Naive thymus-derived CD4-positive, alpha-beta T cell (primary cell): ENCODE measurements at regions not wholly inside any gene's neighbourhood (a gene's known extent, or its start where the extent isn't known, plus 50 kb on each side); places are given as distances from the start of the nearest gene placed in this dataset.
"Not testable (repeated sequence)": the region's sequence is repeated elsewhere in the genome, so short reads cannot be mapped to it uniquely, and the experiment has no call there.

Experiments used
- ATAC-seq: fragments of 150-1000 bp; cut with Tn5 transposase; 2 replicates; pipeline ENCODE4 v1.10.0; 2021; ENCODE audit warnings: mild to moderate bottlenecking, moderate library complexity
- CTCF ChIA-PET: fragments of 350-600 bp; sonication (Branson Sonifier 250); formaldehyde crosslinking; loops from one replicate; lab custom pipeline; 2021; ENCODE audit warnings: antibody characterized with exemption; lab: Charles Lee
- POLR2A ChIA-PET: fragments of 350-600 bp; sonication (Branson Sonifier 250); formaldehyde crosslinking; loops from one replicate; lab custom pipeline; 2021; ENCODE audit warnings: antibody characterized with exemption, inconsistent platforms; lab: Charles Lee
- DNase-seq, 9 donors: peaks; one replicate each; pipeline versions ENCODE4 v3.0.0 to v3.0.0-alpha.2; 2020 to 2022; ENCODE audit warnings: mixed read lengths in 1 of 9
- H3K27ac ChIP-seq: one replicate; pipeline ENCODE4 v1.7.0; 2013; ENCODE audit warnings: mild to moderate bottlenecking, low read depth, low read length, moderate library complexity
- H3K27me3 ChIP-seq, 2 donors: one replicate each; pipeline ENCODE4 v1.7.0; 2013; ENCODE audit warnings: low read length in 2 of 2, mild to moderate bottlenecking in 2 of 2, moderate library complexity in 2 of 2; ENCODE audit not compliant: control insufficient read depth in 2 of 2, insufficient read depth in 2 of 2
- H3K36me3 ChIP-seq, 3 experiments: 1 replicate in 2 of 3; 2 replicates in 1 of 3; pipeline ENCODE4 v1.7.0; 2013; ENCODE audit warnings: low read length in 3 of 3, mild to moderate bottlenecking in 3 of 3, moderate library complexity in 1 of 3; ENCODE audit not compliant: insufficient read depth in 3 of 3, control insufficient read depth in 2 of 3
- H3K4me1 ChIP-seq, 2 donors: one replicate each; pipeline ENCODE4 v1.7.0; 2013; ENCODE audit warnings: low read length in 2 of 2, mild to moderate bottlenecking in 2 of 2, moderate library complexity in 1 of 2; ENCODE audit not compliant: control insufficient read depth in 2 of 2, insufficient read depth in 2 of 2
- H3K4me3 ChIP-seq: 2 replicates; pipeline ENCODE4 v1.7.0; 2013; ENCODE audit warnings: mild to moderate bottlenecking, low read length
- H3K9me3 ChIP-seq, 3 experiments: 1 replicate in 2 of 3; 2 replicates in 1 of 3; pipeline ENCODE4 v1.7.0; 2013; ENCODE audit warnings: low read length in 3 of 3; ENCODE audit not compliant: control insufficient read depth in 2 of 3
- H3K27ac Mint-ChIP-seq, 9 donors: one replicate each; pipeline ENCODE4 v1.8.0; 2020 to 2022; ENCODE audit warnings: mixed read lengths in 9 of 9, mild to moderate bottlenecking in 8 of 9, moderate library complexity in 5 of 9, inconsistent platforms in 2 of 9
- H3K27me3 Mint-ChIP-seq, 5 donors: one replicate each; pipeline ENCODE4 v1.8.0; 2021 to 2022; ENCODE audit warnings: mixed read lengths in 5 of 5, mild to moderate bottlenecking in 1 of 5
- H3K36me3 Mint-ChIP-seq, 5 donors: one replicate each; pipeline ENCODE4 v1.8.0; 2020 to 2022; ENCODE audit warnings: mixed read lengths in 5 of 5, mild to moderate bottlenecking in 3 of 5, inconsistent platforms in 1 of 5
- H3K4me1 Mint-ChIP-seq, 7 donors: one replicate each; pipeline ENCODE4 v1.8.0; 2020 to 2022; ENCODE audit warnings: mixed read lengths in 7 of 7, mild to moderate bottlenecking in 3 of 7, inconsistent platforms in 1 of 7
- H3K4me3 Mint-ChIP-seq, 10 donors: one replicate each; pipeline ENCODE4 v1.8.0; 2020 to 2022; ENCODE audit warnings: mild to moderate bottlenecking in 10 of 10, mixed read lengths in 10 of 10, moderate library complexity in 6 of 10, inconsistent platforms in 2 of 10
- H3K9me3 Mint-ChIP-seq, 11 donors: one replicate each; pipeline ENCODE4 v1.8.0; 2020 to 2022; ENCODE audit warnings: mixed read lengths in 11 of 11, mild to moderate bottlenecking in 4 of 11, inconsistent platforms in 1 of 11, moderate library complexity in 1 of 11
- intact Hi-C, 2 donors: fragments of 100-400 bp; cut with micrococcal nuclease; formaldehyde crosslinking; loops; one replicate each; pipeline ENCODE4 v1.15.1; 2023

- Mint-ChIP-seq H3K27me3 (no peaks in the 10 kb centered on the region), H3K27ac (no peak overlapping the region), H3K4me1 (no peaks in the 10 kb centered on the region), H3K36me3 (no peaks in the 10 kb centered on the region), H3K4me3 (no peak overlapping the region), H3K9me3 (peaks cover 0 to 4% (median 0%) of the 10 kb centered on the region in 11 donors)
- Histone ChIP-seq H3K36me3 (no peaks in the 10 kb centered on the region), H3K27me3 (no peaks in the 10 kb centered on the region), H3K27ac (no peak overlapping the region), H3K9me3 (no peaks in the 10 kb centered on the region), H3K4me3 (no peak overlapping the region), H3K4me1 (no peaks in the 10 kb centered on the region)
- DNase-seq (no peak), ATAC-seq (no peak)
- ChIA-PET CTCF (no interaction called here), POLR2A (no interaction called here)
- intact Hi-C loops = no loop called here
Measured at GRCh38 chr2:192559587-192559986, 364.9 kb upstream of the TMEFF2 start.

GRCh38 chr2:192558637-192559036 is 363.9 kb upstream of the TMEFF2 start:
- Histone ChIP-seq H3K9me3 (no peaks in the 10 kb centered on the region), H3K27ac (no peak overlapping the region), H3K4me1 (no peaks in the 10 kb centered on the region), H3K27me3 (no peaks in the 10 kb centered on the region), H3K4me3 (no peak overlapping the region), H3K36me3 (no peaks in the 10 kb centered on the region)
- Mint-ChIP-seq H3K4me3 (no peak overlapping the region), H3K36me3 (no peaks in the 10 kb centered on the region), H3K9me3 (no peaks in the 10 kb centered on the region), H3K4me1 (no peaks in the 10 kb centered on the region), H3K27ac (no peak overlapping the region), H3K27me3 (no peaks in the 10 kb centered on the region)
- ChIA-PET POLR2A (no interaction called here), CTCF (no interaction called here)
- DNase-seq = no peak
- intact Hi-C loops = no loop called here
- ATAC-seq = no peak

GRCh38 chr2:192555740-192556139 is 361.0 kb upstream of the TMEFF2 start:
- Histone ChIP-seq H3K36me3 (no peaks in the 10 kb centered on the region), H3K27me3 (no peaks in the 10 kb centered on the region), H3K27ac (no peak overlapping the region), H3K4me3 (no peak overlapping the region), H3K4me1 (no peaks in the 10 kb centered on the region), H3K9me3 (no peaks in the 10 kb centered on the region)
- no peaks in the 10 kb centered on the region for H3K36me3 Mint-ChIP-seq
- H3K27me3 Mint-ChIP-seq = no peaks in the 10 kb centered on the region
- H3K4me3 Mint-ChIP-seq = no peak overlapping the region
- no peak for DNase-seq
- intact Hi-C loops = no loop called here
- POLR2A ChIA-PET = no interaction called here
- no peaks in the 10 kb centered on the region for H3K4me1 Mint-ChIP-seq
- H3K9me3 Mint-ChIP-seq = no peaks in the 10 kb centered on the region
- no peak for ATAC-seq
- no peak overlapping the region for H3K27ac Mint-ChIP-seq
- CTCF ChIA-PET = no interaction called here

- ChIA-PET CTCF (no interaction called here), POLR2A (no interaction called here)
- DNase-seq (no peak), ATAC-seq (no peak)
- intact Hi-C loops = no loop called here
- Mint-ChIP-seq H3K9me3 (no peaks in the 10 kb centered on the region), H3K4me3 (no peak overlapping the region), H3K4me1 (no peaks in the 10 kb centered on the region), H3K27ac (no peak overlapping the region), H3K36me3 (no peaks in the 10 kb centered on the region), H3K27me3 (no peaks in the 10 kb centered on the region)
- no peak overlapping the region for H3K27ac ChIP-seq
- H3K27me3 ChIP-seq = no peaks in the 10 kb centered on the region
- no peaks in the 10 kb centered on the region for H3K4me1 ChIP-seq
- no peaks in the 10 kb centered on the region for H3K9me3 ChIP-seq
- H3K36me3 ChIP-seq = no peaks in the 10 kb centered on the region
- H3K4me3 ChIP-seq = no peak overlapping the region
Measured at GRCh38 chr2:192551760-192552159, 357.0 kb upstream of the TMEFF2 start.

- Histone ChIP-seq H3K9me3 (no peaks in the 10 kb centered on the region), H3K27me3 (no peaks in the 10 kb centered on the region), H3K36me3 (no peaks in the 10 kb centered on the region), H3K27ac (no peak overlapping the region), H3K4me1 (no peaks in the 10 kb centered on the region), H3K4me3 (no peak overlapping the region)
- DNase-seq (no peak), ATAC-seq (no peak)
- Mint-ChIP-seq H3K27ac (no peak overlapping the region), H3K9me3 (peaks cover 0 to 3% (median 0%) of the 10 kb centered on the region in 11 donors), H3K4me3 (no peak overlapping the region), H3K27me3 (no peaks in the 10 kb centered on the region), H3K4me1 (no peaks in the 10 kb centered on the region), H3K36me3 (no peaks in the 10 kb centered on the region)
- intact Hi-C loops = no loop called here
- POLR2A ChIA-PET = no interaction called here
- CTCF ChIA-PET = no interaction called here
Measured at GRCh38 chr2:192546565-192546964, 351.8 kb upstream of the TMEFF2 start.

- no peaks in the 10 kb centered on the region for H3K27me3 Mint-ChIP-seq
- no peaks in the 10 kb centered on the region for H3K4me1 Mint-ChIP-seq
- no peak overlapping the region for H3K27ac ChIP-seq
- POLR2A ChIA-PET = no interaction called here
- H3K36me3 Mint-ChIP-seq = no peaks in the 10 kb centered on the region
- ATAC-seq = no peak
- H3K36me3 ChIP-seq = no peaks in the 10 kb centered on the region
- no peaks in the 10 kb centered on the region for H3K4me1 ChIP-seq
- H3K9me3 Mint-ChIP-seq = peaks cover 0 to 3% (median 0%) of the 10 kb centered on the region in 11 donors
- H3K4me3 ChIP-seq = no peak overlapping the region
- H3K9me3 ChIP-seq = no peaks in the 10 kb centered on the region
- CTCF ChIA-PET = no interaction called here
- H3K27ac Mint-ChIP-seq = no peak overlapping the region
- DNase-seq = no peak
- no peak overlapping the region for H3K4me3 Mint-ChIP-seq
- H3K27me3 ChIP-seq = no peaks in the 10 kb centered on the region
- intact Hi-C loops = no loop called here
Measured at GRCh38 chr2:192544371-192544955, 349.7 kb upstream of the TMEFF2 start.

- H3K4me3 Mint-ChIP-seq, H3K4me1 Mint-ChIP-seq, H3K9me3 Mint-ChIP-seq, H3K4me1 ChIP-seq, H3K27ac ChIP-seq, H3K27me3 ChIP-seq, H3K36me3 Mint-ChIP-seq, H3K27me3 Mint-ChIP-seq, H3K9me3 ChIP-seq, DNase-seq, ATAC-seq, intact Hi-C loops, H3K36me3 ChIP-seq, CTCF ChIA-PET, H3K27ac Mint-ChIP-seq, H3K4me3 ChIP-seq, POLR2A ChIA-PET: not testable (repeated sequence)
Measured at GRCh38 chr2:192542148-192543066, 347.7 kb upstream of the TMEFF2 start.
